B cell (primary cell): ENCODE measurements at regions not wholly inside any gene's neighbourhood (a gene's known extent, or its start where the extent isn't known, plus 50 kb on each side); places are given as distances from the start of the nearest gene placed in this dataset.

Source experiments
- ATAC-seq: fragments of 200-7000 bp; cut with Tn5 transposase; one replicate; pipeline ENCODE4 v1.10.0; 2021; ENCODE audit warnings: low read depth, mild to moderate bottlenecking, moderate number of reproducible peaks, moderate library complexity
- CTCF ChIA-PET: fragments of 350-600 bp; sonication (Branson Sonifier 250); formaldehyde crosslinking; loops from one replicate; lab custom pipeline; 2021; ENCODE audit warnings: antibody characterized with exemption, inconsistent platforms; lab: Charles Lee
- POLR2A ChIA-PET: fragments of 350-600 bp; sonication (Branson Sonifier 250); formaldehyde crosslinking; loops from one replicate; lab custom pipeline; 2021; ENCODE audit warnings: antibody characterized with exemption; lab: Charles Lee
- DNase-seq: peaks from one replicate; pipeline ENCODE4 v3.0.0; 2013
- H2AFZ ChIP-seq: 2 replicates; pipeline ENCODE4 v1.6.1; 2012; ENCODE audit warnings: mild to moderate bottlenecking, low read depth, low read length; ENCODE audit not compliant: insufficient read depth, poor library complexity, severe bottlenecking
- H3K27ac ChIP-seq, 2 donors: 1 replicate in 1 of 2; 2 replicates in 1 of 2; pipeline ENCODE4 v1.5.1; 2012 to 2013; ENCODE audit warnings: low read length in 2 of 2, mild to moderate bottlenecking in 2 of 2, moderate library complexity in 1 of 2
- H3K27me3 ChIP-seq, 4 experiments: fragments of 200-600 bp in 1 of 4; sonication (generic) in 1 of 4; replicated peaks in 1 of 4; 1 replicate in 2 of 4; 2 replicates in 2 of 4; pipeline versions ENCODE4 v1.6.1 to v1.7.0; 2013 to 2016; ENCODE audit warnings: low read length in 3 of 4, mild to moderate bottlenecking in 2 of 4, mixed read lengths in 1 of 4, moderate library complexity in 1 of 4; ENCODE audit not compliant: insufficient read depth in 4 of 4, control insufficient read depth in 3 of 4; ENCODE audit errors: control extremely low read depth in 1 of 4
- H3K36me3 ChIP-seq, 2 experiments: replicated peaks in 1 of 2; 1 replicate in 1 of 2; 2 replicates in 1 of 2; pipeline versions ENCODE4 v1.6.1 to v1.7.1; 2013; ENCODE audit warnings: low read length in 1 of 2; ENCODE audit not compliant: insufficient read depth in 2 of 2, control insufficient read depth in 1 of 2; ENCODE audit errors: control extremely low read depth in 1 of 2, extremely low read depth in 1 of 2
- H3K4me1 ChIP-seq, 2 donors: fragments of 200-600 bp in 1 of 2; sonication (generic) in 1 of 2; 1 replicate in 1 of 2; 2 replicates in 1 of 2; pipeline versions ENCODE4 v1.5.1 to v1.6.1; 2013 to 2017; ENCODE audit warnings: low read length in 2 of 2; ENCODE audit not compliant: control insufficient read depth in 2 of 2, insufficient read depth in 2 of 2
- H3K4me2 ChIP-seq: replicated peaks from 2 replicates; pipeline ENCODE3; 2012; ENCODE audit warnings: mild to moderate bottlenecking, low read depth, low read length; ENCODE audit not compliant: poor library complexity, severe bottlenecking
- H3K4me3 ChIP-seq, 5 experiments: fragments of 200-600 bp in 1 of 5; sonication (generic) in 1 of 5; 1 replicate in 3 of 5; 2 replicates in 2 of 5; pipeline versions ENCODE4 v1.5.1 to v1.7.0; 2011 to 2016; ENCODE audit warnings: low read length in 4 of 5, mild to moderate bottlenecking in 4 of 5, low read depth in 2 of 5, control low read depth in 1 of 5, moderate library complexity in 1 of 5; ENCODE audit not compliant: insufficient read depth in 1 of 5; ENCODE audit errors: control extremely low read depth in 1 of 5, extremely low read depth in 1 of 5
- H3K79me2 ChIP-seq: fragments of 200-600 bp; sonication (generic); one replicate; pipeline ENCODE4 v1.6.0; 2016; ENCODE audit warnings: low read length; ENCODE audit not compliant: control insufficient read depth, insufficient read depth
- H3K9ac ChIP-seq: fragments of 200-600 bp; sonication (generic); 2 replicates; pipeline ENCODE4 v1.6.1; 2017; ENCODE audit warnings: mild to moderate bottlenecking, low read length, moderate library complexity
- H3K9me3 ChIP-seq, 3 donors: one replicate each; pipeline versions ENCODE4 v1.6.1 to v1.7.1; 2013; ENCODE audit warnings: low read length in 2 of 3; ENCODE audit not compliant: control insufficient read depth in 2 of 3, insufficient read depth in 1 of 3; ENCODE audit errors: control extremely low read depth in 1 of 3
- H4K20me1 ChIP-seq: 2 replicates; pipeline ENCODE4 v1.6.0; 2012; ENCODE audit warnings: mild to moderate bottlenecking, low read length; ENCODE audit not compliant: insufficient read depth, control insufficient read depth, poor library complexity, severe bottlenecking
- H3K27ac Mint-ChIP-seq: one replicate; pipeline ENCODE4 v1.8.0; 2021; ENCODE audit warnings: mixed read lengths
- H3K27me3 Mint-ChIP-seq: one replicate; pipeline ENCODE4 v1.8.0; 2021; ENCODE audit warnings: mixed read lengths
- H3K4me1 Mint-ChIP-seq: one replicate; pipeline ENCODE4 v1.8.0; 2021; ENCODE audit warnings: mixed read lengths
- H3K4me3 Mint-ChIP-seq: one replicate; pipeline ENCODE4 v1.8.0; 2021; ENCODE audit warnings: mixed read lengths
- H3K9me3 Mint-ChIP-seq: one replicate; pipeline ENCODE4 v1.8.0; 2022; ENCODE audit warnings: mixed read lengths; ENCODE audit not compliant: insufficient read depth
- EZH2 ChIP-seq: IDR thresholded peaks from 2 replicates; pipeline ENCODE4 v1.6.1; 2012; ENCODE audit warnings: borderline replicate concordance, low read depth, mild to moderate bottlenecking, moderate library complexity, low read length; ENCODE audit not compliant: insufficient read depth, poor library complexity, severe bottlenecking
- WGBS: methylation state at CpG from one replicate; pipeline ENCODE4 v1.1.5; 2013; ENCODE audit warnings: missing lambda C conversion rate; ENCODE audit not compliant: insufficient coverage; 5-methylcytosine and 5-hydroxymethylcytosine counted together
- intact Hi-C: fragments of 100-400 bp; cut with micrococcal nuclease; formaldehyde crosslinking; loops from one replicate; pipeline ENCODE4 v1.10.0; 2022
- TF ChIP-seq, protein P1 (sequence below): fragments of 200-600 bp; IDR thresholded peaks from one replicate; pipeline ENCODE4 v1.8.0; 2022; ENCODE audit warnings: antibody characterized with exemption, mild to moderate bottlenecking

DNA sequence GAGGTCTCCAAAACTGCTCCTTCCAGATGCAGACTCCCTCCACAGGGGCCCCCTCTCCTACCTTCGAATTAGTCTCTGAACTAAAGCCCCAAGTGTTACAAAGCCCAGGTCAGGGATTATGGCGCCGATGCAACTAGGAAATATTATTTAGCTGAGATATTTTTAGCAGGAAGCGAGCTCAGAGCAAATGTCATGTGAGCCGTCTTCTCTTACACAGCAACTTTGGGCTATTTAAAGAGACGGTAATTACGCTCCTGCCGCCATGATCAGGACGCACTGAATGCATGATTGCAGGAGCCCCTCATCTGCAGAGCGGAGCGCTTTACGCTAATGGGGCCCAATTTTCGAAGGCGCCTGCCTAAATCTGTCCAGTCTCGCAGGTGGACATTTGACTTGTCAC lies 55.3 kb upstream of the TARDBP start:
- WGBS = 80% methylated on average over 14 of the region's 15 CpGs
- H3K4me1 Mint-ChIP-seq = no peaks in the 10 kb centered on the region
- ATAC-seq = no peak

GRCh38 chr1:10958614-10959013 lies 53.8 kb upstream of the TARDBP start:
- H3K4me1 Mint-ChIP-seq = no peaks in the 10 kb centered on the region
- 92% methylated on average over 10 of the region's 10 CpGs for whole genome bisulfite sequencing

More for the DNA sequence above, 55.3 kb upstream of the TARDBP start:
- H3K9ac ChIP-seq = no peak overlapping the region
- no peaks in the 10 kb centered on the region for H3K79me2 ChIP-seq
- Mint-ChIP-seq H3K27ac (no peak overlapping the region), H3K27me3 (peaks cover 14% of the 10 kb centered on the region), H3K4me3 (no peak overlapping the region), H3K9me3 (no peaks in the 10 kb centered on the region)
- no peaks in the 10 kb centered on the region for H4K20me1 ChIP-seq
- POLR2A ChIA-PET = no interaction called here
- H3K27ac ChIP-seq = no peak overlapping the region
- H3K9me3 ChIP-seq = peaks cover 0 to 16% (median 4%) of the 10 kb centered on the region in 3 donors
- TF ChIP-seq EZH2 = no peak
- TF ChIP-seq, protein P1, sequence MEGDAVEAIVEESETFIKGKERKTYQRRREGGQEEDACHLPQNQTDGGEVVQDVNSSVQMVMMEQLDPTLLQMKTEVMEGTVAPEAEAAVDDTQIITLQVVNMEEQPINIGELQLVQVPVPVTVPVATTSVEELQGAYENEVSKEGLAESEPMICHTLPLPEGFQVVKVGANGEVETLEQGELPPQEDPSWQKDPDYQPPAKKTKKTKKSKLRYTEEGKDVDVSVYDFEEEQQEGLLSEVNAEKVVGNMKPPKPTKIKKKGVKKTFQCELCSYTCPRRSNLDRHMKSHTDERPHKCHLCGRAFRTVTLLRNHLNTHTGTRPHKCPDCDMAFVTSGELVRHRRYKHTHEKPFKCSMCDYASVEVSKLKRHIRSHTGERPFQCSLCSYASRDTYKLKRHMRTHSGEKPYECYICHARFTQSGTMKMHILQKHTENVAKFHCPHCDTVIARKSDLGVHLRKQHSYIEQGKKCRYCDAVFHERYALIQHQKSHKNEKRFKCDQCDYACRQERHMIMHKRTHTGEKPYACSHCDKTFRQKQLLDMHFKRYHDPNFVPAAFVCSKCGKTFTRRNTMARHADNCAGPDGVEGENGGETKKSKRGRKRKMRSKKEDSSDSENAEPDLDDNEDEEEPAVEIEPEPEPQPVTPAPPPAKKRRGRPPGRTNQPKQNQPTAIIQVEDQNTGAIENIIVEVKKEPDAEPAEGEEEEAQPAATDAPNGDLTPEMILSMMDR = no peak
- peaks cover 0 to 6% of the 10 kb centered on the region in 2 donors for H3K4me1 ChIP-seq
- no peak overlapping the region for H3K4me2 ChIP-seq
- intact Hi-C loops = no loop called here
- H3K4me3 ChIP-seq = no peak overlapping the region
- H3K36me3 ChIP-seq = no peaks in the 10 kb centered on the region
- CTCF ChIA-PET = interaction anchor here (1.2 kb wide), 1 partner anchor 12 kb away, joined by 3 read pairs; no protein-coding TSS in a partner anchor
- DNase-seq = no peak
- H3K27me3 ChIP-seq = peaks cover 0 to 9% (median 2%) of the 10 kb centered on the region in 4 experiments
- no peak overlapping the region for H2AFZ ChIP-seq

More at GRCh38 chr1:10958614-10959013, 53.8 kb upstream of the TARDBP start:
- DNase-seq (no peak), ATAC-seq (no peak)
- peaks cover 0 to 12% (median 4%) of the 10 kb centered on the region in 3 donors for H3K9me3 ChIP-seq
- H3K4me3 Mint-ChIP-seq = no peak overlapping the region
- no peak for TF ChIP-seq EZH2
- TF ChIP-seq, protein P1 = no peak
- peaks cover 0 to 9% (median 4%) of the 10 kb centered on the region in 4 experiments for H3K27me3 ChIP-seq
- no peak overlapping the region for H3K27ac ChIP-seq
- H3K4me2 ChIP-seq = no peak overlapping the region
- H3K79me2 ChIP-seq = no peaks in the 10 kb centered on the region
- peaks cover 19% of the 10 kb centered on the region for H3K27me3 Mint-ChIP-seq
- intact Hi-C loops = no loop called here
- POLR2A ChIA-PET = no interaction called here
- no peak overlapping the region for H3K4me3 ChIP-seq
- no peaks in the 10 kb centered on the region for H4K20me1 ChIP-seq
- H2AFZ ChIP-seq = no peak overlapping the region
- H3K4me1 ChIP-seq = peaks cover 0 to 6% of the 10 kb centered on the region in 2 donors
- H3K36me3 ChIP-seq = no peaks in the 10 kb centered on the region
- H3K27ac Mint-ChIP-seq = no peak overlapping the region
- CTCF ChIA-PET = interaction anchor here (1.2 kb wide), 1 partner anchor 464 kb away, joined by 4 read pairs; no protein-coding TSS in a partner anchor
- H3K9ac ChIP-seq = no peak overlapping the region
- H3K9me3 Mint-ChIP-seq = no peaks in the 10 kb centered on the region
